SK-N-SH (cell line): ENCODE measurements at regions not wholly inside any gene's neighbourhood (a gene's known extent, or its start where the extent isn't known, plus 50 kb on each side); places are given as distances from the start of the nearest gene placed in this dataset.

Source experiments
- CTCF ChIP-seq: fragments of 200-600 bp; sonication (generic); IDR thresholded peaks from 2 replicates; pipeline ENCODE4 v1.6.1; 2017; ENCODE audit warnings: antibody characterized with exemption, mild to moderate bottlenecking, moderate library complexity
- EP300 ChIP-seq, 2 experiments: IDR thresholded peaks; 2 replicates each; pipeline versions ENCODE4 v1.4.0 to v1.6.1; 2012; ENCODE audit warnings: borderline replicate concordance in 1 of 2, low read depth in 1 of 2, low read length in 1 of 2
- EZH2phosphoT487 ChIP-seq: fragments of 200-600 bp; sonication (generic); IDR thresholded peaks from 2 replicates; pipeline ENCODE4 v1.6.1; 2017; ENCODE audit warnings: low read depth, mixed run types, mild to moderate bottlenecking, antibody characterized with exemption, moderate library complexity, borderline replicate concordance
- GABPA ChIP-seq: IDR thresholded peaks from 2 replicates; pipeline ENCODE4 v1.4.0; 2012; ENCODE audit warnings: low read depth, mild to moderate bottlenecking
- JUND ChIP-seq: IDR thresholded peaks from 2 replicates; pipeline ENCODE4 v1.4.0; 2012
- PBX3 ChIP-seq: IDR thresholded peaks from 2 replicates; pipeline ENCODE4; 2012
- POLR2AphosphoS5 ChIP-seq: IDR thresholded peaks from 2 replicates; pipeline ENCODE4 v1.6.1; 2012; ENCODE audit warnings: low read depth, low read length
- RAD21 ChIP-seq: IDR thresholded peaks from 2 replicates; pipeline ENCODE4 v1.6.1; 2012; ENCODE audit warnings: mild to moderate bottlenecking, low read length
- SIN3A ChIP-seq: IDR thresholded peaks from 2 replicates; pipeline ENCODE4 v1.6.1; 2012; ENCODE audit warnings: low read depth, mild to moderate bottlenecking, low read length, moderate library complexity, borderline replicate concordance
- ZBTB33 ChIP-seq: IDR thresholded peaks from 2 replicates; pipeline ENCODE4 v1.4.0; 2012; ENCODE audit warnings: low read depth, borderline replicate concordance
- TF ChIP-seq, protein P1 (sequence below): fragments of 150-350 bp; IDR thresholded peaks from 2 replicates; pipeline ENCODE4 v1.6.1; 2017; ENCODE audit warnings: antibody characterized with exemption, low read length, low read depth, borderline replicate concordance

DNA sequence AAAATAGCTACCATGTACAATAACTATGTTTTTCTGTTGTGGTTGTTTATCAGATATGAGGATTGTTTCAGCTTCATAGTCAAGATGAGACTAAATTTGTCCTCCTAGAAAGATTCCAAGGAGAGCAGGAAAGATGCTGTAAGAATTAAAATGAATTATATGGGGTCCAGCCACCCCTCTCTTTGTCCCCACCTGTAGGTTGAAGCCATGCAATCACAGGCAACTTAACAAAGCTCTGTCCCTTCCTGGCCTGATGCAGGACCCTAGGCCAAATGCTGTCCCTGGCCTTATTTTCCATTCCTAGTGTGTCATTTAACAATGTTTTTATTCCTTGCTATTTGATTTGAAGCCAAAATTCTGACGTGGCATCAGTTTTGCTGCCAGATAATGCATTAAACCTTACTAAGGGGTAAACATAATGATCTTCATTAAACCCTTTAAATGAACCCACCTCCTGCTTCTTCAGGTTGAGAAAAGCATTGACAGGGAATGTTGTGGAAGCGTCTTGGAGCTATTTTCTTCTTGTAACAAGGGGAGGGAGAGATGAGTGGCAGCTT lies 240.9 kb upstream of the ZNF521 start:
- TF ChIP-seq CTCF (no peak; the same call in 1 of the 2 replicates), PBX3 (no peak), POLR2AphosphoS5 (no peak), GABPA (no peak), SIN3A (no peak), RAD21 (no peak), EP300 (IDR thresholded peaks at IDR 0.05; ENCODE audit: borderline replicate concordance in 1 of 2, low read depth in 1 of 2, low read length in 1 of 2) (no peak), EZH2phosphoT487 (no peak), ZBTB33 (no peak), JUND (0 out of 2 replicates have a peak, but pooled peaks have one; percentile 7)
- TF ChIP-seq, protein P1, sequence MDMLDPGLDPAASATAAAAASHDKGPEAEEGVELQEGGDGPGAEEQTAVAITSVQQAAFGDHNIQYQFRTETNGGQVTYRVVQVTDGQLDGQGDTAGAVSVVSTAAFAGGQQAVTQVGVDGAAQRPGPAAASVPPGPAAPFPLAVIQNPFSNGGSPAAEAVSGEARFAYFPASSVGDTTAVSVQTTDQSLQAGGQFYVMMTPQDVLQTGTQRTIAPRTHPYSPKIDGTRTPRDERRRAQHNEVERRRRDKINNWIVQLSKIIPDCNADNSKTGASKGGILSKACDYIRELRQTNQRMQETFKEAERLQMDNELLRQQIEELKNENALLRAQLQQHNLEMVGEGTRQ, result no peak
